GM21576 (cell line): ENCODE measurements at regions not wholly inside any gene's neighbourhood (a gene's known extent, or its start where the extent isn't known, plus 50 kb on each side); places are given as distances from the start of the nearest gene placed in this dataset.

ENCODE experiments used
- ATAC-seq: cut with Tn5 transposase; IDR thresholded peaks from one replicate; pipeline ENCODE4 v1.9.1; 2021; ENCODE audit warnings: mild to moderate bottlenecking, moderate library complexity; ENCODE audit not compliant: unreplicated experiment

- no peak for ATAC-seq
These were observed 289.5 kb downstream of the IRX2 start for GRCh38 chr5:2461701-2462691.

- no peak for ATAC-seq
These were observed 291.4 kb downstream of the IRX2 start for GRCh38 chr5:2460098-2460497.

- ATAC-seq = no peak
These were observed 292.2 kb downstream of the IRX2 start for GRCh38 chr5:2459251-2459650.

GRCh38 chr5:2455878-2456277 lies 295.6 kb downstream of the IRX2 start:
- ATAC-seq = no peak

- no peak for ATAC-seq
These were observed 296.6 kb downstream of the IRX2 start for GRCh38 chr5:2454876-2455275.

- ATAC-seq = no peak
These were observed 297.7 kb downstream of the IRX2 start for GRCh38 chr5:2453781-2454180.

- ATAC-seq = no peak
These were observed 300.4 kb downstream of the IRX2 start for GRCh38 chr5:2451100-2451499.

GRCh38 chr5:2442496-2443354 lies 308.8 kb downstream of the IRX2 start:
- no peak for ATAC-seq

- no peak for ATAC-seq
These were observed 309.8 kb downstream of the IRX2 start for GRCh38 chr5:2441495-2442180.

GRCh38 chr5:2439608-2440007 lies 311.9 kb downstream of the IRX2 start:
- no peak for ATAC-seq

GRCh38 chr5:2433086-2433485 lies 318.4 kb downstream of the IRX2 start:
- ATAC-seq = no peak

- no peak for ATAC-seq
These were observed 319.2 kb downstream of the IRX2 start for GRCh38 chr5:2432076-2432920.

- ATAC-seq = no peak
These were observed 320.9 kb downstream of the IRX2 start for GRCh38 chr5:2430606-2431005.

- no peak for ATAC-seq
These were observed 323.5 kb downstream of the IRX2 start for GRCh38 chr5:2427983-2428382.

- ATAC-seq = no peak
These were observed 327.8 kb downstream of the IRX2 start for GRCh38 chr5:2423634-2424033.

- no peak for ATAC-seq
These were observed 334.2 kb downstream of the IRX2 start for GRCh38 chr5:2417301-2417700.

GRCh38 chr5:2415678-2416077 lies 335.8 kb downstream of the IRX2 start:
- ATAC-seq = no peak

- ATAC-seq = no peak
These were observed 341.0 kb downstream of the IRX2 start for GRCh38 chr5:2410451-2410850.

- ATAC-seq = no peak
These were observed 348.2 kb downstream of the IRX2 start for GRCh38 chr5:2403296-2403695.

- no peak for ATAC-seq
These were observed 351.7 kb downstream of the IRX2 start for GRCh38 chr5:2399804-2400203.
